Upper lobe of left lung (tissue), 6 donors: ENCODE measurements at regions not wholly inside any gene's neighbourhood (a gene's known extent, or its start where the extent isn't known, plus 50 kb on each side); places are given as distances from the start of the nearest gene placed in this dataset.

ENCODE experiments used
- ATAC-seq, 2 donors: fragments of 200-7000 bp; cut with Tn5 transposase; one replicate each; pipeline ENCODE4 v1.9.1; 2022; ENCODE audit warnings: mild to moderate bottlenecking in 2 of 2, moderate library complexity in 2 of 2; ENCODE audit not compliant: low FRiP score in 2 of 2
- DNase-seq, 2 donors: peaks; one replicate each; pipeline ENCODE4 v3.0.0-alpha.2; 2019 to 2020
- H3K27ac ChIP-seq, 4 donors: fragments of 200-600 bp; sonication (generic); one replicate each; pipeline ENCODE4 v1.5.1; 2016 to 2019
- H3K27me3 ChIP-seq, 4 donors: fragments of 200-600 bp; sonication (generic); one replicate each; pipeline ENCODE4 v1.5.1; 2017 to 2019
- H3K36me3 ChIP-seq, 4 donors: fragments of 200-600 bp; sonication (generic); one replicate each; pipeline ENCODE4 v1.5.1; 2016 to 2019
- H3K4me1 ChIP-seq, 4 donors: fragments of 200-600 bp; sonication (generic); one replicate each; pipeline ENCODE4 v1.5.1; 2018 to 2019
- H3K4me3 ChIP-seq, 4 donors: fragments of 200-600 bp; sonication (generic); one replicate each; pipeline ENCODE4 v1.5.1; 2017 to 2019; ENCODE audit warnings: mild to moderate bottlenecking in 2 of 4, moderate library complexity in 1 of 4
- H3K9me3 ChIP-seq, 4 donors: fragments of 200-600 bp; sonication (generic); one replicate each; pipeline ENCODE4 v1.5.1; 2018 to 2019
- CTCF ChIP-seq, 6 experiments: fragments of 450-650 bp in 4 of 6; fragments of 200-600 bp in 2 of 6; sonication (generic) in 2 of 6; IDR thresholded peaks; one replicate each; pipeline ENCODE4 v1.5.1; 2016 to 2019; ENCODE audit warnings: antibody characterized with exemption in 6 of 6
- EP300 ChIP-seq, 4 donors: sonication (generic); formaldehyde crosslinking; IDR thresholded peaks; one replicate each; pipeline ENCODE4 v1.5.1; 2017; ENCODE audit warnings: antibody characterized with exemption in 4 of 4, control low read depth in 2 of 4
- POLR2A ChIP-seq, 4 donors: fragments of 450-650 bp; IDR thresholded peaks; one replicate each; pipeline ENCODE4 v1.5.1; 2016 to 2017; ENCODE audit warnings: antibody characterized with exemption in 4 of 4, mild to moderate bottlenecking in 2 of 4
- POLR2AphosphoS5 ChIP-seq, 2 donors: sonication (generic); formaldehyde crosslinking; IDR thresholded peaks; one replicate each; pipeline ENCODE4 v1.5.1; 2017; ENCODE audit warnings: antibody characterized with exemption in 2 of 2
- WGBS, 2 donors: methylation state at CpG; one replicate each; pipeline ENCODE4 v1.1.5; 2017 to 2018; 5-methylcytosine and 5-hydroxymethylcytosine counted together
- donor health status: DM: no; HTN: no; CAD: no; lungs with moderate emphysema.
- donor health status: DM: no; HTN: yes; CAD: no; lungs with severe emphysema.

GRCh38 chr2:194946826-194947225 lies 710.2 kb upstream of the SLC39A10 start:
- ATAC-seq (no peak), DNase-seq (no peak)
- Histone ChIP-seq H3K27ac (no peak overlapping the region), H3K36me3 (no peaks in the 10 kb centered on the region), H3K27me3 (no peaks in the 10 kb centered on the region), H3K4me1 (no peaks in the 10 kb centered on the region), H3K4me3 (no peak overlapping the region), H3K9me3 (no peaks in the 10 kb centered on the region)
- 74 to 75% methylated on average over 1 of the region's 1 CpG for WGBS, 2 donors
- TF ChIP-seq POLR2A (IDR thresholded peaks at IDR 0.05): no peak
- TF ChIP-seq EP300 (IDR thresholded peaks at IDR 0.05): no peak
- no peak for TF ChIP-seq CTCF (IDR thresholded peaks at IDR 0.05)
- TF ChIP-seq POLR2AphosphoS5 (IDR thresholded peaks at IDR 0.05): no peak

- Histone ChIP-seq H3K9me3 (no peaks in the 10 kb centered on the region), H3K27ac (no peak overlapping the region), H3K4me1 (no peaks in the 10 kb centered on the region), H3K36me3 (no peaks in the 10 kb centered on the region), H3K27me3 (no peaks in the 10 kb centered on the region), H3K4me3 (no peak overlapping the region)
- DNase-seq (no peak), ATAC-seq (no peak)
- 76 to 77% methylated on average over 2 of the region's 2 CpGs for WGBS, 2 donors
- TF ChIP-seq EP300 (IDR thresholded peaks at IDR 0.05): no peak
- no peak for TF ChIP-seq CTCF (IDR thresholded peaks at IDR 0.05)
- TF ChIP-seq POLR2AphosphoS5 (IDR thresholded peaks at IDR 0.05): no peak
- no peak for TF ChIP-seq POLR2A (IDR thresholded peaks at IDR 0.05)
These were observed 719.0 kb upstream of the SLC39A10 start for GRCh38 chr2:194938066-194938465.

- TF ChIP-seq EP300 (IDR thresholded peaks at IDR 0.05) (no peak), CTCF (IDR thresholded peaks at IDR 0.05) (no peak), POLR2A (IDR thresholded peaks at IDR 0.05) (no peak), POLR2AphosphoS5 (IDR thresholded peaks at IDR 0.05) (no peak)
- no peak overlapping the region for H3K27ac ChIP-seq
- H3K4me1 ChIP-seq: no peaks in the 10 kb centered on the region
- no peaks in the 10 kb centered on the region for H3K9me3 ChIP-seq
- no peaks in the 10 kb centered on the region for H3K27me3 ChIP-seq
- 72 to 80% methylated on average over 7 of the region's 7 CpGs for WGBS, 2 donors
- DNase-seq (no peak), ATAC-seq (no peak)
- H3K4me3 ChIP-seq: no peak overlapping the region
- H3K36me3 ChIP-seq: no peaks in the 10 kb centered on the region
These were observed 729.5 kb upstream of the SLC39A10 start for GRCh38 chr2:194927489-194927888.

- Histone ChIP-seq H3K36me3 (no peaks in the 10 kb centered on the region), H3K27ac (no peak overlapping the region), H3K27me3 (no peaks in the 10 kb centered on the region), H3K4me3 (no peak overlapping the region), H3K4me1 (no peaks in the 10 kb centered on the region), H3K9me3 (no peaks in the 10 kb centered on the region)
- ATAC-seq (no peak), DNase-seq (no peak)
- 27 to 46% methylated on average over 1 of the region's 1 CpG for WGBS, 2 donors
- TF ChIP-seq CTCF (IDR thresholded peaks at IDR 0.05) (no peak), POLR2AphosphoS5 (IDR thresholded peaks at IDR 0.05) (no peak), POLR2A (IDR thresholded peaks at IDR 0.05) (no peak), EP300 (IDR thresholded peaks at IDR 0.05) (no peak)
These were observed 730.2 kb upstream of the SLC39A10 start for GRCh38 chr2:194926873-194927272.

- Histone ChIP-seq H3K9me3 (no peaks in the 10 kb centered on the region), H3K27me3 (no peaks in the 10 kb centered on the region), H3K4me3 (no peak overlapping the region), H3K4me1 (no peaks in the 10 kb centered on the region), H3K27ac (no peak overlapping the region), H3K36me3 (no peaks in the 10 kb centered on the region)
- DNase-seq (no peak), ATAC-seq (no peak)
- WGBS, 2 donors: 67 to 73% methylated on average over 4 of the region's 4 CpGs
- TF ChIP-seq CTCF (IDR thresholded peaks at IDR 0.05): no peak
These were observed 731.3 kb upstream of the SLC39A10 start for GRCh38 chr2:194925742-194926141.
